ENCODE measurements at regions not wholly inside any gene's neighbourhood (a gene's known extent, or its start where the extent isn't known, plus 50 kb on each side); places are given as distances from the start of the nearest gene placed in this dataset.

DNA sequence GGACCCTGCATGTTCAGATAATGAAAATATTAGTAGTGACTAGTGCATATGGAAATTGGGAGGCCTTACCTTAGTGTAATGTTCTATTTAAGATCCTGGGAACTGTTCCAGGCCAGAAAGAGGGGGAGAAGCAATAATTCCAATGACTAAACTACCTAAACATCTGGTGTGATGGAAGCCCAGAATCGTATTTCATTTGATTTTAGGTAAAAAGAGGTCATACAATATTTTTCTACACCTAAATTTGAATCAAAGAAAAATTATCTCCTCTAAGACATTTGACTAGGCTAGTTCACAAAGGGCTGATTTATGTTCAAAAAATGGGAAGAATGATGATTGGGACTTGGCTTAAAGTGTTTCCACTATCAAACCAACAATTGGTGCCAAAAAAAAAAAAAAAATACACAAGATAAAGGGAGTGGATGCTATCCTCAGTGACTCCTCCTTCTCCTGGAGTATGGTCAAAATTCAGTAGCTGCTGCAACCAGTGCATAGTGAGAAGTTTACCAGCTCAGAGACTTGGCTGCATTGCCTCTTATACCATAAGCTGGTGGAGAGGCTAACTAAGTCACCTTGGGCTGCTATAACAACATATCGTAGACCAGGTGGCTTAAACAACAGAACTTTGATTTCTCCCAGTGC, 1038.3 kb upstream of the ACVR2A start:
- H3K4me3 ChIP-seq (ENCODE audit: low read depth in 2 of 2, low read length in 2 of 2): no peak overlapping the region
- CTCF ChIA-PET: no interaction called here
- in situ Hi-C loops (cut with HindIII; ENCODE audit: low pct_unique_long_range_greater_than_20kb, low sequenced_read_pairs): no loop called here
- ATAC-seq (no peak), DNase-seq (ENCODE audit: low read depth, low spot score) (no peak)
- POLR2A ChIA-PET: no interaction called here
- H3K4me1 ChIP-seq (ENCODE audit: control insufficient read depth, insufficient read depth, low read length): no peaks in the 10 kb centered on the region
- H3K36me3 ChIP-seq (ENCODE audit: control insufficient read depth, insufficient read depth, low read length): no peaks in the 10 kb centered on the region
- no peaks in the 10 kb centered on the region for H3K27me3 ChIP-seq (ENCODE audit: control insufficient read depth, insufficient read depth, low read length)
- H3K9me3 ChIP-seq (ENCODE audit: control insufficient read depth, insufficient read depth, low read depth, low read length): no peaks in the 10 kb centered on the region
- H3K27ac ChIP-seq (ENCODE audit: low read length): no peak overlapping the region
- TF ChIP-seq, protein P1, sequence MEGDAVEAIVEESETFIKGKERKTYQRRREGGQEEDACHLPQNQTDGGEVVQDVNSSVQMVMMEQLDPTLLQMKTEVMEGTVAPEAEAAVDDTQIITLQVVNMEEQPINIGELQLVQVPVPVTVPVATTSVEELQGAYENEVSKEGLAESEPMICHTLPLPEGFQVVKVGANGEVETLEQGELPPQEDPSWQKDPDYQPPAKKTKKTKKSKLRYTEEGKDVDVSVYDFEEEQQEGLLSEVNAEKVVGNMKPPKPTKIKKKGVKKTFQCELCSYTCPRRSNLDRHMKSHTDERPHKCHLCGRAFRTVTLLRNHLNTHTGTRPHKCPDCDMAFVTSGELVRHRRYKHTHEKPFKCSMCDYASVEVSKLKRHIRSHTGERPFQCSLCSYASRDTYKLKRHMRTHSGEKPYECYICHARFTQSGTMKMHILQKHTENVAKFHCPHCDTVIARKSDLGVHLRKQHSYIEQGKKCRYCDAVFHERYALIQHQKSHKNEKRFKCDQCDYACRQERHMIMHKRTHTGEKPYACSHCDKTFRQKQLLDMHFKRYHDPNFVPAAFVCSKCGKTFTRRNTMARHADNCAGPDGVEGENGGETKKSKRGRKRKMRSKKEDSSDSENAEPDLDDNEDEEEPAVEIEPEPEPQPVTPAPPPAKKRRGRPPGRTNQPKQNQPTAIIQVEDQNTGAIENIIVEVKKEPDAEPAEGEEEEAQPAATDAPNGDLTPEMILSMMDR (IDR thresholded peaks at IDR 0.05): no peak
- TF ChIP-seq, protein P2, sequence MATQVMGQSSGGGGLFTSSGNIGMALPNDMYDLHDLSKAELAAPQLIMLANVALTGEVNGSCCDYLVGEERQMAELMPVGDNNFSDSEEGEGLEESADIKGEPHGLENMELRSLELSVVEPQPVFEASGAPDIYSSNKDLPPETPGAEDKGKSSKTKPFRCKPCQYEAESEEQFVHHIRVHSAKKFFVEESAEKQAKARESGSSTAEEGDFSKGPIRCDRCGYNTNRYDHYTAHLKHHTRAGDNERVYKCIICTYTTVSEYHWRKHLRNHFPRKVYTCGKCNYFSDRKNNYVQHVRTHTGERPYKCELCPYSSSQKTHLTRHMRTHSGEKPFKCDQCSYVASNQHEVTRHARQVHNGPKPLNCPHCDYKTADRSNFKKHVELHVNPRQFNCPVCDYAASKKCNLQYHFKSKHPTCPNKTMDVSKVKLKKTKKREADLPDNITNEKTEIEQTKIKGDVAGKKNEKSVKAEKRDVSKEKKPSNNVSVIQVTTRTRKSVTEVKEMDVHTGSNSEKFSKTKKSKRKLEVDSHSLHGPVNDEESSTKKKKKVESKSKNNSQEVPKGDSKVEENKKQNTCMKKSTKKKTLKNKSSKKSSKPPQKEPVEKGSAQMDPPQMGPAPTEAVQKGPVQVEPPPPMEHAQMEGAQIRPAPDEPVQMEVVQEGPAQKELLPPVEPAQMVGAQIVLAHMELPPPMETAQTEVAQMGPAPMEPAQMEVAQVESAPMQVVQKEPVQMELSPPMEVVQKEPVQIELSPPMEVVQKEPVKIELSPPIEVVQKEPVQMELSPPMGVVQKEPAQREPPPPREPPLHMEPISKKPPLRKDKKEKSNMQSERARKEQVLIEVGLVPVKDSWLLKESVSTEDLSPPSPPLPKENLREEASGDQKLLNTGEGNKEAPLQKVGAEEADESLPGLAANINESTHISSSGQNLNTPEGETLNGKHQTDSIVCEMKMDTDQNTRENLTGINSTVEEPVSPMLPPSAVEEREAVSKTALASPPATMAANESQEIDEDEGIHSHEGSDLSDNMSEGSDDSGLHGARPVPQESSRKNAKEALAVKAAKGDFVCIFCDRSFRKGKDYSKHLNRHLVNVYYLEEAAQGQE (IDR thresholded peaks at IDR 0.05; ENCODE audit: insufficient read depth in 1 of 2, low read depth in 2 of 2, low read length in 1 of 2): no peak
- intact Hi-C loops (cut with micrococcal nuclease; ENCODE audit: unreplicated experiment): no loop called here
- no TSS peak for BruUV-seq (replicated peaks)

DNA sequence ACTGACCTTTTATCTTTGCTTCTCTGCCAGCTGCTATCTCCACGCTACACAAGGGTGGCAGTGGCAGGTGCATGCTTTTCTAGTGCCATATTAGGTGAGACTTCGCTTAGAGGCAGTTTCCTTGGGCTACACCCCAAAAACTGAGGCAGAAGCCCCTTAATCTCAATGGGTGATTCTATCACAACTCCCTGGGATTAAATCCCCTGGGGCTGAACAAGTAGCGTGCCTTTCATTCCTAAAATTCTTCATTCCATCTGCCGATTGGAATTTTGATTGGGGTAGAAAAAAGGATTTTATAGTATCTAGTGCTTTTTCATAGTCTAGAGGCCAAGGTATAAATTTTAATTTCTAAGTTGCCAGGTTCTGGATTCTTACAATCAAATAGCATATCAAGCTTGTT, 1040.5 kb upstream of the ACVR2A start:
- Histone ChIP-seq H3K9me3 (ENCODE audit: control insufficient read depth, insufficient read depth, low read depth, low read length) (no peaks in the 10 kb centered on the region), H3K4me3 (ENCODE audit: low read depth in 2 of 2, low read length in 2 of 2) (no peak overlapping the region), H3K36me3 (ENCODE audit: control insufficient read depth, insufficient read depth, low read length) (no peaks in the 10 kb centered on the region), H3K27me3 (ENCODE audit: control insufficient read depth, insufficient read depth, low read length) (no peaks in the 10 kb centered on the region), H3K4me1 (ENCODE audit: control insufficient read depth, insufficient read depth, low read length) (no peaks in the 10 kb centered on the region), H3K27ac (ENCODE audit: low read length) (no peak overlapping the region)
- POLR2A ChIA-PET: no interaction called here
- in situ Hi-C loops (cut with HindIII; ENCODE audit: low pct_unique_long_range_greater_than_20kb, low sequenced_read_pairs): no loop called here
- DNase-seq (ENCODE audit: low read depth, low spot score) (no peak), ATAC-seq (no peak)
- intact Hi-C loops (cut with micrococcal nuclease; ENCODE audit: unreplicated experiment): no loop called here
- CTCF ChIA-PET: no interaction called here
- TF ChIP-seq, protein P2 (IDR thresholded peaks at IDR 0.05; ENCODE audit: insufficient read depth in 1 of 2, low read depth in 2 of 2, low read length in 1 of 2): no peak
- TF ChIP-seq TCF7L2 (IDR thresholded peaks at IDR 0.05; ENCODE audit: low read depth, low read length) (no peak), SIN3A (IDR thresholded peaks at IDR 0.05; ENCODE audit: borderline replicate concordance, insufficient read depth, low read depth, low read length) (no peak), POLR2AphosphoS5 (IDR thresholded peaks at IDR 0.05; ENCODE audit: low read depth, low read length) (no peak)
- TF ChIP-seq, protein P1 (IDR thresholded peaks at IDR 0.05): no peak
- BruUV-seq (replicated peaks): no TSS peak
